HEK293 (cell line): ENCODE measurements at regions not wholly inside any gene's neighbourhood (a gene's known extent, or its start where the extent isn't known, plus 50 kb on each side); places are given as distances from the start of the nearest gene placed in this dataset.

Experiments used
- CTCF ChIA-PET: fragments of 350-600 bp; formaldehyde crosslinking; extraction: SDS; loops from one replicate; lab custom pipeline; 2021; ENCODE audit warnings: antibody characterized with exemption; lab: Yijun Ruan, JAX
- POLR2A ChIA-PET: fragments of 300-600 bp; formaldehyde crosslinking; extraction: SDS; loops from one replicate; lab custom pipeline; 2020; ENCODE audit warnings: antibody characterized with exemption, inconsistent platforms; lab: Yijun Ruan, JAX
- H3K27ac ChIP-seq: fragments of 200-500 bp; sonication (Bioruptor generic); 2 replicates; pipeline ENCODE4 v1.5.1; 2014; ENCODE audit warnings: low read depth, low read length, control low read depth, inconsistent platforms; ENCODE audit errors: extremely low read depth
- H3K36me3 ChIP-seq, 2 experiments: fragments of 200-500 bp in 1 of 2; sonication (Bioruptor generic) in 1 of 2; 1 replicate in 1 of 2; 2 replicates in 1 of 2; pipeline ENCODE4 v1.5.1; 2014 to 2017; ENCODE audit warnings: inconsistent platforms in 2 of 2, low read length in 2 of 2; ENCODE audit not compliant: control insufficient read depth in 2 of 2, insufficient read depth in 1 of 2
- H3K4me1 ChIP-seq: fragments of 200-500 bp; sonication (Bioruptor generic); 2 replicates; pipeline ENCODE4 v1.5.1; 2014; ENCODE audit warnings: mild to moderate bottlenecking, low read length, inconsistent platforms; ENCODE audit not compliant: control insufficient read depth, insufficient read depth
- H3K4me3 ChIP-seq: 2 replicates; pipeline ENCODE4 v1.5.1; 2011; ENCODE audit warnings: low read depth, mild to moderate bottlenecking, control low read depth, low read length, moderate library complexity
- H3K9me3 ChIP-seq: fragments of 200-500 bp; sonication (Bioruptor generic); 2 replicates; pipeline ENCODE4 v1.5.1; 2014; ENCODE audit warnings: low read depth, low read length, inconsistent platforms; ENCODE audit not compliant: control insufficient read depth, insufficient read depth
- BCL11B ChIP-seq: fragments of 450-650 bp; formaldehyde crosslinking; IDR thresholded peaks from 2 replicates; pipeline ENCODE4 v1.5.1; 2016; ENCODE audit warnings: low read depth, missing biosample characterization, missing genetic modification characterization
- GLI2 ChIP-seq: fragments of 450-650 bp; formaldehyde crosslinking; IDR thresholded peaks from 2 replicates; pipeline ENCODE4; 2017; ENCODE audit warnings: missing biosample characterization, missing genetic modification characterization, low read depth, borderline replicate concordance
- KLF10 ChIP-seq: fragments of 450-650 bp; IDR thresholded peaks from 2 replicates; pipeline ENCODE4 v1.5.1; 2018; ENCODE audit warnings: missing biosample characterization, mild to moderate bottlenecking, missing genetic modification characterization
- PRDM1 ChIP-seq: fragments of 450-650 bp; formaldehyde crosslinking; IDR thresholded peaks from 2 replicates; pipeline ENCODE4; 2016; ENCODE audit warnings: missing biosample characterization, missing genetic modification characterization
- SALL2 ChIP-seq: fragments of 450-650 bp; formaldehyde crosslinking; IDR thresholded peaks from 2 replicates; pipeline ENCODE4 v1.5.0; 2017; ENCODE audit warnings: missing biosample characterization, mild to moderate bottlenecking, missing genetic modification characterization, borderline replicate concordance
- TSHZ1 ChIP-seq: fragments of 450-650 bp; formaldehyde crosslinking; IDR thresholded peaks from 2 replicates; pipeline ENCODE4 v1.5.1; 2016; ENCODE audit warnings: missing biosample characterization, missing genetic modification characterization, borderline replicate concordance
- ZBTB1 ChIP-seq: fragments of 450-650 bp; formaldehyde crosslinking; IDR thresholded peaks from 2 replicates; pipeline ENCODE4 v1.5.1; 2016; ENCODE audit warnings: missing biosample characterization, missing genetic modification characterization
- ZFHX2 ChIP-seq: fragments of 450-650 bp; formaldehyde crosslinking; conservative IDR thresholded peaks from 2 replicates; pipeline ENCODE4 v1.5.1; 2016; ENCODE audit warnings: missing biosample characterization, missing genetic modification characterization
- ZNF10 ChIP-seq: fragments of 450-650 bp; formaldehyde crosslinking; IDR thresholded peaks from 2 replicates; pipeline ENCODE4 v1.5.1; 2017; ENCODE audit warnings: missing biosample characterization, missing genetic modification characterization
- ZNF114 ChIP-seq: fragments of 450-650 bp; formaldehyde crosslinking; IDR thresholded peaks from 2 replicates; pipeline ENCODE4 v1.5.0; 2017; ENCODE audit warnings: missing biosample characterization, missing genetic modification characterization
- ZNF140 ChIP-seq: fragments of 450-650 bp; formaldehyde crosslinking; IDR thresholded peaks from 2 replicates; pipeline ENCODE4 v1.5.1; 2016; ENCODE audit warnings: missing biosample characterization, missing genetic modification characterization
- ZNF248 ChIP-seq: fragments of 450-650 bp; formaldehyde crosslinking; IDR thresholded peaks from 2 replicates; pipeline ENCODE4 v1.5.1; 2017; ENCODE audit warnings: missing biosample characterization, missing genetic modification characterization
- ZNF398 ChIP-seq: fragments of 450-650 bp; formaldehyde crosslinking; IDR thresholded peaks from 2 replicates; pipeline ENCODE4 v1.5.1; 2017; ENCODE audit warnings: missing biosample characterization, missing genetic modification characterization
- ZNF549 ChIP-seq: fragments of 450-650 bp; IDR thresholded peaks from 2 replicates; pipeline ENCODE4 v1.5.1; 2018; ENCODE audit warnings: missing biosample characterization, missing genetic modification characterization, mild to moderate bottlenecking, inconsistent platforms, moderate library complexity
- ZNF558 ChIP-seq: fragments of 450-650 bp; formaldehyde crosslinking; IDR thresholded peaks from 2 replicates; pipeline ENCODE4 v1.5.1; 2016; ENCODE audit warnings: missing biosample characterization, missing genetic modification characterization
- ZNF580 ChIP-seq: fragments of 450-650 bp; formaldehyde crosslinking; IDR thresholded peaks from 2 replicates; pipeline ENCODE4 v1.5.1; 2016; ENCODE audit warnings: missing biosample characterization, missing genetic modification characterization
- ZNF600 ChIP-seq: fragments of 450-650 bp; formaldehyde crosslinking; IDR thresholded peaks from 2 replicates; pipeline ENCODE4 v1.5.1; 2016; ENCODE audit warnings: missing biosample characterization, missing genetic modification characterization
- ZNF670 ChIP-seq: fragments of 450-650 bp; formaldehyde crosslinking; IDR thresholded peaks from 2 replicates; pipeline ENCODE4 v1.5.1; 2016; ENCODE audit warnings: missing biosample characterization, missing genetic modification characterization, low read depth
- ZNF777 ChIP-seq: fragments of 450-650 bp; formaldehyde crosslinking; IDR thresholded peaks from 2 replicates; pipeline ENCODE4 v1.5.1; 2017; ENCODE audit warnings: missing biosample characterization, missing genetic modification characterization, borderline replicate concordance
- ZXDB ChIP-seq: fragments of 450-650 bp; formaldehyde crosslinking; IDR thresholded peaks from 2 replicates; pipeline ENCODE4 v1.5.1; 2016; ENCODE audit warnings: missing biosample characterization, missing genetic modification characterization
- TF ChIP-seq, protein P1 (sequence below): fragments of 450-650 bp; formaldehyde crosslinking; IDR thresholded peaks from 2 replicates; pipeline ENCODE4 v1.5.1; 2016; ENCODE audit warnings: missing biosample characterization, missing genetic modification characterization, low read depth

GRCh38 chr5:99955962-99956361 lies 579.2 kb upstream of the FAM174A start (continued):
- TF ChIP-seq KLF10 (tag by site-specific recombination) (no peak), ZBTB1 (tag by site-specific recombination) (no peak), GLI2 (no peak), ZNF777 (no peak)

DNA sequence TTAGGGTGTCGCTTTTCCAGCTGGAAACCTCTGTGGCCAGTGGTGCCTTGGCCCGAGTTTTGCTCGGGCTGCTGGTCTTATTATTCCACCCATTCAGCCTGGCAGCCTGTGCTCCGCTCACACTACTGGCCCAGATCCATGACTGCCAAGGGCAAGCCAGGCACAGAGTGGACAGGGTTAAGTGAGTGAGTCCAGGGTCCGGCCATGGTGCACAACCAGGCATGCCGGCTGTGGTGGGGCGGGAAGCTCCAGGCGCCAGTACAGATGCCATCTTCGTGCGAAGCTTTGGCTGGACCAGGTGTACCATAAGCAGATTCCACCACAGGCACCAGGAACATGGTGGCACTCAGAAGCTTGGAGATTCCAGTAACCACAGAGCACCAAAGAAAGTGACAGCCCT lies 580.2 kb upstream of the FAM174A start:
- Histone ChIP-seq H3K4me1 (no peaks in the 10 kb centered on the region), H3K36me3 (no peaks in the 10 kb centered on the region), H3K27ac (no peak overlapping the region), H3K4me3 (no peak overlapping the region), H3K9me3 (no peaks in the 10 kb centered on the region)
- TF ChIP-seq ZXDB = no peak
- no peak for TF ChIP-seq ZNF398
- TF ChIP-seq ZFHX2 (tag by site-specific recombination) = no peak
- no peak for TF ChIP-seq ZNF248 (tag by site-specific recombination)
- TF ChIP-seq ZNF10 = no peak
- TF ChIP-seq BCL11B (tag by site-specific recombination) = no peak
- TF ChIP-seq ZNF140 (tag by site-specific recombination) = no peak
- no peak for TF ChIP-seq TSHZ1
- ChIA-PET CTCF (interaction anchor here (0.6 to 0.7 kb wide), 2 partner anchors 19 to 343 kb away, joined by 3 read pairs; no protein-coding TSS in a partner anchor), POLR2A (no interaction called here)

- no peaks in the 10 kb centered on the region for H3K36me3 ChIP-seq
These were observed 585.1 kb upstream of the FAM174A start for GRCh38 chr5:99949969-99950524.

More at GRCh38 chr5:99949969-99950524, 585.1 kb upstream of the FAM174A start:
- ChIA-PET CTCF (no interaction called here), POLR2A (no interaction called here)
- TF ChIP-seq PRDM1 (tag by site-specific recombination) (no peak), ZNF670 (tag by site-specific recombination) (no peak), SALL2 (tag by site-specific recombination) (no peak), ZNF600 (no peak), ZNF114 (no peak), ZNF558 (tag by site-specific recombination) (no peak), ZNF580 (tag by site-specific recombination) (no peak), ZNF549 (tag by site-specific recombination) (no peak)
- TF ChIP-seq, protein P1, sequence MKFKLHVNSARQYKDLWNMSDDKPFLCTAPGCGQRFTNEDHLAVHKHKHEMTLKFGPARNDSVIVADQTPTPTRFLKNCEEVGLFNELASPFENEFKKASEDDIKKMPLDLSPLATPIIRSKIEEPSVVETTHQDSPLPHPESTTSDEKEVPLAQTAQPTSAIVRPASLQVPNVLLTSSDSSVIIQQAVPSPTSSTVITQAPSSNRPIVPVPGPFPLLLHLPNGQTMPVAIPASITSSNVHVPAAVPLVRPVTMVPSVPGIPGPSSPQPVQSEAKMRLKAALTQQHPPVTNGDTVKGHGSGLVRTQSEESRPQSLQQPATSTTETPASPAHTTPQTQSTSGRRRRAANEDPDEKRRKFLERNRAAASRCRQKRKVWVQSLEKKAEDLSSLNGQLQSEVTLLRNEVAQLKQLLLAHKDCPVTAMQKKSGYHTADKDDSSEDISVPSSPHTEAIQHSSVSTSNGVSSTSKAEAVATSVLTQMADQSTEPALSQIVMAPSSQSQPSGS (tag by site-specific recombination) = no peak
- Histone ChIP-seq H3K4me3 (no peak overlapping the region), H3K27ac (no peak overlapping the region), H3K9me3 (no peaks in the 10 kb centered on the region), H3K4me1 (no peaks in the 10 kb centered on the region)
